GM19463 (cell line): ENCODE measurements at regions not wholly inside any gene's neighbourhood (a gene's known extent, or its start where the extent isn't known, plus 50 kb on each side); places are given as distances from the start of the nearest gene placed in this dataset.

ENCODE experiments used
- ATAC-seq: cut with Tn5 transposase; IDR thresholded peaks from one replicate; pipeline ENCODE4 v1.9.1; 2021; ENCODE audit warnings: mild to moderate bottlenecking, moderate library complexity; ENCODE audit not compliant: unreplicated experiment

GRCh38 chr14:95442633-95443021, 73.8 kb downstream of the SYNE3 start:
- peak; percentile 96 for ATAC-seq

GRCh38 chr14:95442016-95442632, 74.3 kb downstream of the SYNE3 start:
- ATAC-seq = no peak

DNA sequence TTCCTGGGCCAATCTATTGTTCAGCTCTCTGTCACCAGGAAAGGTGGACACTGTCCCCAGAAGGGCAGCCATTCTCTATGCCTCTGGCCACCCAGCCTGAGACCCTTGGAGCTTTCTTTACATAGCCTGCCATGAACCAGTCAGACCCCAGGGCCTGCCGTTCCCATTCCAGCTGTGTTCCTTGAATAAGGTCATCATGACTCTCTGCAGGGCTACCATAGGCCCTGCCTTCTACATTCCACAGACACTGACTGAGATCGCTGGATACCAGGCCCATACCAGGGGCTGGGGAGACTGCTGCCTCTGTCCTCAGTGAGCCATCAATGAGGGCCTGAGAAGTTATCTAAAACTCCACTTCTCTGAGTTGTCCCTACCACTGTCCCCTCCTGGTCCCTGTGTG, 75.5 kb downstream of the SYNE3 start:
- no peak for ATAC-seq

GRCh38 chr14:95440496-95440895, 76.0 kb downstream of the SYNE3 start:
- no peak for ATAC-seq

GRCh38 chr14:95439881-95440280, 76.6 kb downstream of the SYNE3 start:
- no peak for ATAC-seq

DNA sequence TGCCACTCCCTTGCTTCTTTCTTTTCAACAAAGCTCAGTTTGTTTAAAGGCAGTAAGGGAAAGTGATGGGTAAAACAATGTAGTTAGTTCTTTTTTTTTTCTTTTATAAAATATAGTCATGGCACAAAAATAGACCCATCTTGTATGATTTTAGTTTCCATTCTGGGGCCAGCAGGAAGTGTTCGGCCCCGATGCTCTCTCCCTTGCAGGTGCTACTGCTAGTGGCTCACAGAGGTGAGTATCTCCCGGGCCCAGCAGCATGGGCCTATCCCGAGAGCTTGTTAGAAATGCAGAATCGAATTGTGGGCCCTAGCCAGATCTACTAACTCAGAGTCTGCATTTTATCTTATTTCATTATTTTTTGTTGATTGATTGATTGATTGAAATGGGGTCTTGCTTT, 78.7 kb downstream of the SYNE3 start:
- ATAC-seq = no peak

DNA sequence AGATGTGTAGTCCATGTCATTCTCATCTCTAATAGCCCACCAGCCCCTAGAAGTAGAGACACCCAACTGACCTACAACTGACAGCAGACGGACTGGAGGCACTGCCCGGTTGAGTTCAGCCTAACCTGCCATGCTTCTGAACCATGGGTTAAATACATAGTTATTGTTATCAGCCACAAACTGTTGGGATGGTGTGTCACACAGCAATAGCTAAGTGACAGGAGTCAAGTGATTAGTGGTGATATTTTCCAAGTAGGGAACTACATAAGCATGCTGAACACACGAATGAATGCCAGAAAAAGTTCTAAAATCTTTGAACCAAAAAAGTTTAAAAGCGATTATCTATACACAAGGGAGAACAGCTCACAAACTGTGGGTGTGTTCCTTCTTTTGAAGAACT, 80.1 kb downstream of the SYNE3 start:
- no peak for ATAC-seq

- ATAC-seq = no peak
These were observed 82.3 kb downstream of the SYNE3 start for GRCh38 chr14:95434121-95434520.

DNA sequence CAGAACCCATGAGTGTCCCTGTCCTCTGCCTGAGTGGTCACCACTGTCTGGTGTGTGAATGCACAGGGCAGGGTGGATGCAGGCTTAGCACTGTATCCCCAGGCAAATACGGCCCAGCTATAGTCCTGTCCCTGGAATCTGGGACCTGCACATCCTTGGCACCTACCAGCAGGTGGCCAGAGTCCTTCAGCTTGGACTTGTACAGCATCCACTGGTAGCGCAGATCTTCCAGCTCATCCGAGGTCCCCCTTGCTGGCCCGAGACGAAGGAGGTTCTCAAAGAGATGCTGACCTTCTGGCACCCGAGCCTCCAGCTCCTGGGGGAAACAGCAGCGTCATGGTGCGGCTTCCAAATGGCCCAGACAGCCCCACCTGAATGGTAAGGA, 83.4 kb downstream of the SYNE3 start:
- no peak for ATAC-seq

DNA sequence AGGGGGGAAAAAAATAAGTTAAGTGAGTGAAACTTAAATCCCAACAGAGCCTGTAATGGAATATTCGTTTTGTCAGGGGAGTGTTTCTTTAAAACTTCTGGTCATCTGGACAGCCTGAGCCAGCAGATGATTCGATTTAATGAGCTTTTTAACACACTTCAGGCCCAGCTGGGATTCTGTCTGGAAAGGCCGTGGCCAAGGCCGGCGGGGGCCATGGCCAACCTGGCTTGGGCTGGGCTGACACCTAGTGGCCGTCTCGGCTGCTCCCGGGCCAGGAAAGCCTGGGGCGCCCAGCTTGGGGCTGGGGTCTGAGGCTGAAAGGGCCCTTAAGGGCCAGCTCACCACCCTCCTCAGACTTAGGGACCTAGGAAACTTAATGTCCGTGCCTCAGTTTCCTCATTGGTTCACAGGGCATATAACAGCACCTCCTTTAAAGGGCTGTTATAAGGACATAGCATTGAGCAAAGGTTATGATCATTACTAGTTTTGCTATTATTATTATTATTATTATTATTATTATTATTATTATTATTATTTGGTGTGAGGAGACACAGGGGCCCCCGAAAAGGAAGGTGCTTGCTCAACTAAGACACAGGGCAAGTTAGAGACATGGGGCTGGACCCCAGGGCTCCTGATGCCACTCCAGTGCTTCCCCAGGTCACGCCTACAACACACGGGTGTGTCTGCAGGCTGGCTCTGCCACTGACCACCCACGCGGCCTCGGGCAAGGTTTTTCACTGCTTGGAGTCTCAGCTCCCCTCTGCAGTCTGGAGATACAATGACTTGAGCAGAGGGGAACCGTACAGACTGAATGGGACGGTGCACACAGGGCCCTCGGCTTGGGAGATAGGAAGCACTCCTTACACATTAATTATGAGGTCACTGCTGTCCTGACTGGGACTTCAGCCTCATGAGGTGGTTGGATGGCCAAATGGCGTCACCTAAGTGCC, 84.0 kb downstream of the SYNE3 start:
- no peak for ATAC-seq

- ATAC-seq = no peak
These were observed 85.0 kb downstream of the SYNE3 start for GRCh38 chr14:95431199-95432143.

GRCh38 chr14:95428557-95428956, 87.9 kb downstream of the SYNE3 start:
- ATAC-seq = no peak

- ATAC-seq = no peak
These were observed 90.4 kb downstream of the SYNE3 start for GRCh38 chr14:95426116-95426475.

GRCh38 chr14:95425369-95426115, 90.9 kb downstream of the SYNE3 start:
- no peak for ATAC-seq

- ATAC-seq = no peak
These were observed 91.9 kb downstream of the SYNE3 start for GRCh38 chr14:95424529-95424928.

DNA sequence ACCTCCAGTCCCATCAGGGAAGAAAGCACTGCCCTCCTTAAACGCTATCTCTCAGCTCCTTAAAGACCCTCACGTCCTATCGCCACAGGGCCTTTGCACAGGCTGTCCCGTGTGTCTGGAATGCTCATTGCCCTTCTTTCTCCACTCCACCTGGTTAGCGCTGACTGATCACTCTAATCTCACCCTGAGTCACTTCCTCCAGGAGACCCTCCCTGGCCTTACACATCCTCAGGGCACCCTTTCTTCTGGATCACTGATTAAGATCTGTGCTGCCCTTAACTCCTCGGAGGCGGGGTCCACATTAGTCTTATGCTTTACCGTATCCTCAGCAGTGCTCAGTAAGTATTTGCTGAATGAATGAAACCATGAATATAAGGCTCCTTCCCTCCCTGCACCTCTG, 94.7 kb downstream of the SYNE3 start:
- ATAC-seq = no peak

GRCh38 chr14:95420060-95420459, 96.4 kb downstream of the SYNE3 start:
- ATAC-seq = no peak

- ATAC-seq = no peak
These were observed 96.9 kb downstream of the SYNE3 start for GRCh38 chr14:95419569-95419968.

GRCh38 chr14:95418858-95419257, 97.6 kb downstream of the SYNE3 start:
- ATAC-seq = no peak

DNA sequence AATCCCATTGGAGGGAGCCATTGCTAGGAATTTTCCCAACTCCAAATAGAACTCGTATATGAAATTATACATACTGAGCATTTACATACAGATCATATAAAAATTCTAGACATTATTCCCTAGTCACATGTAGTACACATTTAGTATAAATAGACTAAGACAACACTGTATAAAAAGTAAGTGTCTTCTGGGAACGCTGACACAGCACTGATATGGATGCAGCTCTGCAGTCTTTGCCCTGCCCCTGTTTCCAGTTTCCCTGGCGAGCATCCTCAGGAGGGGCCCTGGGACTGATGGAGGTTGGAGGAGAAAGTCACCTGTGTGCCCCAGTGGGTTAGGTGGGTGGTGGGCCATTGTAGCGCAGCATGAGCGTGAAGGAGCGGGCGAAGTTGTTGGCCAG, 97.8 kb upstream of the CLMN start:
- ATAC-seq = no peak

GRCh38 chr14:95415993-95416392, 96.3 kb upstream of the CLMN start:
- no peak for ATAC-seq
